ENCODE measurements at regions not wholly inside any gene's neighbourhood (a gene's known extent, or its start where the extent isn't known, plus 50 kb on each side); places are given as distances from the start of the nearest gene placed in this dataset.

- no peak for DNase-seq (ENCODE audit: low read depth, low spot score)
- ATAC-seq = no peak
- intact Hi-C loops (cut with micrococcal nuclease) = no loop called here
- BruUV-seq (replicated peaks) = no TSS peak
- Histone ChIP-seq H3K4me2 (ENCODE audit: low read length) (no peak overlapping the region), H3K27ac (ENCODE audit: low read depth, low read length) (no peak overlapping the region), H3K27me3 (ENCODE audit: insufficient read depth, low read length) (peaks cover 18% of the 10 kb centered on the region), H2AFZ (ENCODE audit: low read depth, low read length, poor library complexity, severe bottlenecking) (no peak overlapping the region), H3K36me3 (ENCODE audit: control insufficient read depth in 1 of 2, insufficient read depth in 2 of 2, low read length in 2 of 2) (no peaks in the 10 kb centered on the region), H3K79me2 (ENCODE audit: insufficient read depth, low read length) (no peaks in the 10 kb centered on the region), H3K9ac (ENCODE audit: low read length) (no peak overlapping the region), H3K9me2 (ENCODE audit: insufficient read depth) (no peaks in the 10 kb centered on the region), H4K20me1 (ENCODE audit: insufficient read depth) (no peaks in the 10 kb centered on the region), H3K9me3 (ENCODE audit: control insufficient read depth in 1 of 2, insufficient read depth in 1 of 2, low read depth in 1 of 2, low read length in 2 of 2) (no peaks in the 10 kb centered on the region), H3K4me1 (ENCODE audit: control insufficient read depth in 1 of 2, insufficient read depth in 2 of 2, low read length in 2 of 2) (no peaks in the 10 kb centered on the region), H3K4me3 (replicated peaks in 1 of 2; ENCODE audit: low read depth in 1 of 2, low read length in 2 of 2) (no peak overlapping the region)
- POLR2A ChIA-PET = no interaction called here
- RAD21 ChIA-PET (ENCODE audit: low non-redundant PET in 1 of 2, low total read pairs in 2 of 2, uncharacterized antibody in 2 of 2, unreplicated experiment in 2 of 2) = no interaction called here
- TF ChIP-seq TCF7L2 (IDR thresholded peaks at IDR 0.05; ENCODE audit: borderline replicate concordance, extremely low read depth, insufficient read depth, insufficient read length) = no peak
- peak; percentile 17; the same call in 1 of the 2 replicates for TF ChIP-seq SP1 (IDR thresholded peaks at IDR 0.05; ENCODE audit: low read depth)
- CTCF ChIA-PET = no interaction called here
These were observed 79.0 kb upstream of the SHISAL1 start for GRCh38 chr22:44391481-44392445.

- Histone ChIP-seq H3K9ac (ENCODE audit: low read length) (no peak overlapping the region), H3K79me2 (ENCODE audit: insufficient read depth, low read length) (no peaks in the 10 kb centered on the region), H3K4me2 (ENCODE audit: low read length) (no peak overlapping the region), H4K20me1 (ENCODE audit: insufficient read depth) (no peaks in the 10 kb centered on the region), H3K27me3 (ENCODE audit: insufficient read depth, low read length) (peaks cover 21% of the 10 kb centered on the region), H3K36me3 (ENCODE audit: control insufficient read depth in 1 of 2, insufficient read depth in 2 of 2, low read length in 2 of 2) (no peaks in the 10 kb centered on the region), H3K9me3 (ENCODE audit: control insufficient read depth in 1 of 2, insufficient read depth in 1 of 2, low read depth in 1 of 2, low read length in 2 of 2) (no peaks in the 10 kb centered on the region), H2AFZ (ENCODE audit: low read depth, low read length, poor library complexity, severe bottlenecking) (no peak overlapping the region), H3K4me1 (ENCODE audit: control insufficient read depth in 1 of 2, insufficient read depth in 2 of 2, low read length in 2 of 2) (no peaks in the 10 kb centered on the region), H3K9me2 (ENCODE audit: insufficient read depth) (no peaks in the 10 kb centered on the region), H3K27ac (ENCODE audit: low read depth, low read length) (no peak overlapping the region), H3K4me3 (replicated peaks in 1 of 2; ENCODE audit: low read depth in 1 of 2, low read length in 2 of 2) (no peak overlapping the region)
- no TSS peak for BruUV-seq (replicated peaks)
- no peak for TF ChIP-seq FOSL1 (IDR thresholded peaks at IDR 0.05; ENCODE audit: low read depth)
- no peak for TF ChIP-seq EZH2phosphoT487 (IDR thresholded peaks at IDR 0.05; ENCODE audit: borderline replicate concordance)
- no peak for TF ChIP-seq POLR2AphosphoS5 (IDR thresholded peaks at IDR 0.05; ENCODE audit: low read depth, low read length)
- TF ChIP-seq ELF1 (IDR thresholded peaks at IDR 0.05; ENCODE audit: borderline replicate concordance, low read depth) = no peak
- no peak for TF ChIP-seq POLR2A (IDR thresholded peaks at IDR 0.05; ENCODE audit: borderline replicate concordance, extremely low read depth, insufficient read depth, insufficient read length)
- ChIA-PET POLR2A (no interaction called here), RAD21 (ENCODE audit: low non-redundant PET in 1 of 2, low total read pairs in 2 of 2, uncharacterized antibody in 2 of 2, unreplicated experiment in 2 of 2) (no interaction called here), CTCF (no interaction called here)
- ATAC-seq = no peak
- intact Hi-C loops (cut with micrococcal nuclease) = no loop called here
- no peak for DNase-seq (ENCODE audit: low read depth, low spot score)
These were observed 78.3 kb upstream of the SHISAL1 start for GRCh38 chr22:44391015-44391414.

All from HCT116 (cell line).